HG03571 (cell line): ENCODE measurements at regions not wholly inside any gene's neighbourhood (a gene's known extent, or its start where the extent isn't known, plus 50 kb on each side); places are given as distances from the start of the nearest gene placed in this dataset.
"Not testable (repeated sequence)": the region's sequence is repeated elsewhere in the genome, so short reads cannot be mapped to it uniquely, and the experiment has no call there.

Experiments used
- ATAC-seq: cut with Tn5 transposase; IDR thresholded peaks from one replicate; pipeline ENCODE4 v1.9.1; 2021; ENCODE audit not compliant: unreplicated experiment

DNA sequence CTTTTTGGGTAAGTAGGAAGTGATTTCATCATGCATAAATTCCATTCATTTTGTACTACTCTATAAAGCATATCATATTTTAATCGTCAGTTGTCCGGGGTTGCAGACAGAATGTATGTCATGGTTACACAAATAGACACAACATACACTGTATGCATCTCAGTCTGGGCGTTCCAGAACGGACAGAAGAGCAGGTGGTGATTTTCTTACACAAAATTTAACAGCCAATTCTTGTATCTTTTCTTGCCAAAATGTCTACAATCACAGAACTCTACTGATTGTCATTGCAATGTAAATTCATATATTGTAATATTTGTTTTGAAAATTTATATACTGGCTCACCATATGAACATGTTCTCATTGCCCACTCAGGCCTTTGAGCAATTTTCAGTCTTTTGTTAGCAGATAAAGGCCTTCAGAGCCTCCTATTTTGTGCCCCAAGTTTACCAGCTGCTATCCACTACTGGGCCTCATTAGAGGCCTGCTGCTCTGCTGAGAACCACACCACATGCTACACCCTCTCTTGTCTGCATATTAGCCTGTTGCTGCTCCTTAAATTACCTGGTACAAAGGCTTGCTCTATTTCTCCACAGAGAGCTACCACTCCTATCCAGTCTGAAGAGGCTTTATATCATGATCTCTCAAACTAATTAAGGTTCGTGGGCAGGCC, 61.5 kb downstream of the PRDM13 start:
- no peak for ATAC-seq

DNA sequence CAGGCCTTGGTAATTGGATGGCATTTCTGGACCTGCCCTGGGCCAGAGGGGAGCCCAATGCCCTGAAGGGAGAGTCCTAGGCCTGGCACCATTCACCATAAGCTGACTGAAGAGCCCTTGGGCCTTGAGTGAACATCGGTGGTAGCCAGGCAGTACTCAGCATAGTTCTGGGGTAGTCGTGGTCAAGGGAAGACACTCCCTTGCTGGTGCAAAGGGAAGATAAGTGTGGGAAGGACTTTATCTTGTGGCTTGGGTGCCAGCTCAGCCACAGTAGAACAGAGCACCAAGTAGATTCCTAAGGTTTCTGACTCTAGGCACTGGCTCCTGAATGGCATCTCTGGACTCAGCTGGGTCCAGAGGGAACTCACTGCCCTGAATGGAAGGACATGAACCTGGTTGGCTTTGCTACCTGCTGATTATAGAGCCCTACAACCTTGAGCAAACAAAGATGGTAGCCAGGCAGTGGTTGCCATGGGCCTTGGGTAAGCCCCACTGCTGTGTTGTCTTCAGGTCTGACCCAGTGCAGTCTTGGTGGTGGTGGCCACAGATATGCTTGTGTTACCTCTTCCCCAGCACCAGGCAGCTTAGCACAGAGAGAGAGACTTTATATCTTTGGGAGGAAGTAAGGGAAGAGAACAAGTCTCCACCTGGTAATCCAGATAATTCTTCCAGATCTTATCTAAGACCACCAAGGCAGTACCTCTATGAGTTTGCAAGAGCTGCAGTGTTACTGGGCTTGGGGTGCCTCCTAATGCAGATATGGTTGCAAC, 83.5 kb downstream of the PRDM13 start:
- no peak for ATAC-seq

- ATAC-seq, result not testable (repeated sequence)
Measured at GRCh38 chr6:99702287-99702686, 95.7 kb downstream of the PRDM13 start.

DNA sequence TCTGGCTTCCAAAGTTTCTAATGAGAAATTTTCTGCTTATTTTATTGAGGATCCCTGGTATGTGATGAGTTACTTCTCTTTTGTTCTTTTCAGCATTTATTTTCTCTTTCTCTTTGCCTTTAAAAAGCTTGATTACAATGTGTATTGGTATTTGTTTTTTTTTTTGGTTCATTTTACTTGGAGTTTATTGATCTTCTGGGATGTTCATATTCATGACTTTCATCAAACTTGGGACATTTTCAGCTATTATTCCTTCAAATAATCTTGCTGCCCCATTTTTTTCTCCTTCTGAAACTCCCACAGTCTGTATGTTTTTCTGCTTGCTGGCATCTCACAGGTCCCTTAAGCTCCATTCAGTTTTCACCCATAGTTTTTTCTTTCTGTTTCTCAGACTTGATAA, 102.4 kb downstream of the PRDM13 start:
- no peak for ATAC-seq

- ATAC-seq, result no peak
Measured at GRCh38 chr6:99711302-99711701, 104.7 kb downstream of the PRDM13 start.

DNA sequence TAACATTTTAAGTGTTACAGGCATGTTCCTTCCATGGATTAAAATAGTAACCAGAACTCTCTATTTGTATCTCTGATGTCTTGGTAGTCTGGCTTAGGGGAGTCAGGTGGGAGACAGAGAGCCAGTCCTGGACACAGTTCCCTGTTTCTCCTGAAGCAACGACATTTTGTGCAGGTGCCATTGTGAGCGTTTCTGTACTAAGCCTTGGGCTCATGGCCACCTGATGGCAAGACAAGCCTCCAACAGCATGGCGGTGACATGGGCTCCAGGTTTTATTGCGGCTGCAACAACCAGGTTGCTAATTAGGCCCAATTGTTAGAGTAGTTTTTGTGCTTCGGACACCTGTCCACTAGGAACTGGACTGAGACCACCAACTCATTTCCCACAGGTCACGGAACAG, 105.3 kb downstream of the PRDM13 start:
- ATAC-seq, result no peak

DNA sequence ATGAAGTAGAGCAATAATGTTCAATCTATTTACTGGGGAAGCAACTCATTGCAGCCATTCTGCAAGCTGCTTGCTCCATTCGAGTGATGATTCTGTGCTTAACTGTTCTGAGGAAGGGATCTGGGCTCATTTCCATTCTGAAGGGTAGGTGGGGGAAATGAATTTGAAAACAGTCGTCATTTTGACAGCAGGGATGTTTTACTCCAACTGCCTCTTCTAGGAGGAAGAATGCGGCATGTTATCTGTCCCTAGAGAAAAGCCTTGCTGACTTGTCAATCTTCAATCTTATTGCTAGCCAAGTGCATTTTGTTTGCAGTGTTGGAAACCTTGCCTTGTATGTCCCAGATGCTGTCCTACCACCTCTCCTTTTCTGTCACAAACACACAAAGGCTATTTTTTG, 105.9 kb downstream of the PRDM13 start:
- no peak for ATAC-seq

DNA sequence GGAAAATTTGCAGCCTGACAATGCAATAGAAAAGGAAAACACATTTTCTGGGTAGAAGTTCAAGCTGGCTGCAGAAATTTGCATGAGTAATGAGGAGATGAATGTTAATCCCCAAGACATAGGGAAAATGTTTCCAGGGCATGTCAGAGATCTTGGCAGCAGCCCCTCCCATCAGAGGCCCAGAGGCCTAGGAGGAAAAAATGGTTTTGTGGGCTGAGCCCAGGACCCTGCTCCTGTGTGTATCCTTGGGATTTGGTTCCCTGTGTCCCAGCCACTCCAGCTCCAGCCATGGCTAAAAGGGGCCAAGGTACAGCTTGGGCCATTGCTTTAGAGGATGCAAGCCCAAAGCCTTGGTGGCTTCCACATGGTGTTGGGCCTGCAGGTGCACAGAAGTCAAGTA, 115.4 kb downstream of the PRDM13 start:
- ATAC-seq, result not testable (repeated sequence)

GRCh38 chr6:99730237-99730636, 123.6 kb downstream of the PRDM13 start:
- ATAC-seq, result not testable (repeated sequence)

- no peak for ATAC-seq
Measured at GRCh38 chr6:99736302-99736701, 129.7 kb downstream of the PRDM13 start.

DNA sequence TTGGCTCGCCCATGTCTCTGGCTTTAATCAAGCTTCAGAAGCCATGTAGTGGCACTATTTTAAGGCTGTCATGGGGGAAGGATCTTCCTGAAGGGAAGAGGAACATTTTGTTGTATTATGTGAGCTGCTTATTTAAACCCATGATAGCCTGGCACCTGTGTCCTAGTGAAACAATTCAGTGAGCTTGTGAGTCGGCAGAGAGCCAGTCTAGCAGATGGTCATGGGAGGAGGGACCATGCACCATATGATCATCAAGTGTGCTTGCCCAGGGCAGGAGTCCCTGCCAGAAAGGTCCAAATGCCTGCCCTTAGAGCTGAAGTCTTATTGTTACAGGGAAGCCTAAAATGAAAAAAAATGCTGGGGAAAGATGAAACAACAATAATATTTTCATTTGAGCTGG, 132.9 kb downstream of the PRDM13 start:
- no peak for ATAC-seq

GRCh38 chr6:99741092-99741491, 134.5 kb downstream of the PRDM13 start:
- ATAC-seq, result no peak

DNA sequence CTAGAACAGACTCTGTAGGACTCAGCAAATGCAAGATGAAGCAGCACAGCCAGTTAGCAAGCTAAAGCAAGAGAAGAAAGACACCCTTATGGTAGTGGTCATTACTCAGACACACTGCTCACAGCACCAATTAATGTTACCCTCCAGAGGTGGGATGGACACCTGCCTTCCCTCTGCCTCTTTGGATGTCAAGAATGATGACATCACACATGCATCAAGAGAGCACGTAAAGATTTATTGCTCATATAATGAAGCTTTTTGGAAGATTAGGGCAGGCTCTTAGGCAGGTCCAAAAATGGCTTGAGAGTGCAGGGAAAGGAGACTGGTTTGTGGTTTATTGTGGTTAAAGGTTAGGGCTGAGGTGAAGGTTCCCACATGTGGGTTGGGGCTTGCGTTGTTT, 137.0 kb downstream of the PRDM13 start:
- no peak for ATAC-seq

- no peak for ATAC-seq
Measured at GRCh38 chr6:99745651-99746050, 139.0 kb downstream of the PRDM13 start.

- peak; percentile 95 for ATAC-seq
Measured at GRCh38 chr6:99746261-99746895, 139.7 kb downstream of the PRDM13 start.

DNA sequence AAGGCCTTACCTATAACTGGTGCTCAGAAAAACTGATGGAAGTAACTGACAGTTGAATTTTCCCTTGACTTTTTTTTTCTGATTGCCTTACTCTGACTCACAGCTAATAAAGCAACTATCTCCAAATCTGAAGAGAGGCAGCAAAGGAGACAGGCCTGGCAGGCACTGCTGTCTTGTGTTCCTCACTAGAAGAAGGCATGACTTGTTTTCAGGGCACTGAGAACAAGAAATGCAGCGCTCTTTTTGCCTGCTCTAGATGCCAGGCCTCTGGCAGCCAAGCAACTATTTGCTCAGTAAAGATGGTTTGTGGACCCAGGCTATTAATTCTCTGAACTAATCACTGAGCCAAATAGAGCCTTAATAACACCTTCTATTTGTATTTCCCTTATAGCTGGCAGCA, 155.1 kb downstream of the PRDM13 start:
- no peak for ATAC-seq

GRCh38 chr6:99768166-99768565, 161.5 kb downstream of the PRDM13 start:
- ATAC-seq, result no peak

DNA sequence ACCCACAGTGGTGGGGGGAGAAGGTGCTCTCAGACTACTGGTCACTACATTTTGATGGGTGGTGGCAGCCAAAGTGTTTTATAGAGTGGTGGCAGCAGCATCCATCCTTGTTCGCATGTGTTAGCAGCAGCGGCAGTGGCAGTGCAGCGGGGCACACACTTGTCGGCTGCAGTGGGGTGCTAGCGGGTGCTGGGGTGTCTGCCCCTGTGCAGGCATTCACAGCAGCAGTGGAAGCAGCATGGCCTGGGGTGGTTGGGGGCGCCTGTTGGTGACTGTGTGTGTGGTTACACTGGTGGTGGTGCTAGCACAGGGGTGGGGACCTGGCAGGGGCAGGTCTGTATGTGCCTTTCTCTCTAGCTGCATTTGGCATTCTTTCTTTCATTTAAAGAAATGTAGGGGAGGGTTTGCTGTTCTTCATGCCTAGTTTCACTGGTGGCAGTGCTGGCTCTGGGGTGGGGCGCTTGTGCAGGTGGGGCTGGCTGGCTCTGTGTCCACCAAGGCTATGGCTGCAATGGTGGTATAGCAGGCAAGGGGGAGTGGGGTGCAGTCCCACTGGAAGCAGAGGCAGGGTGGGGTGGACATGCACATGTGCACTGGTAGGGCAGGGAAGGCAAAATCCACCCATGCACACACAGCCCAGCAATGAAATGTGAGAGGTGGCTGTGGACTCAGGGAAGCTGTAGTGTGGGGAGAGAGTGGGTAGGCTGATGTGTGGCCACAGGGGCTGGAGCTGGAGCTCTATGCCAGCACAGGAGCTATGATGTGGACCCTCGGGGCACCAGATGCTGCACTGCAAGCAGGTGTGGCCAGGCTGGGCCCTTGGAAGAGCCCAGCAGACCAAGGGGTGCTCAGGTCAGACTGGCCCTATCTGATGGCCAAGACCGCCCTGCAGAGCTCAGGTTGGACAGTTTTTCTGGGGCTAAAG, 173.3 kb downstream of the PRDM13 start:
- no peak for ATAC-seq

- ATAC-seq, result no peak
Measured at GRCh38 chr6:99780556-99780885, 173.9 kb downstream of the PRDM13 start.

GRCh38 chr6:99789767-99790166, 183.1 kb downstream of the PRDM13 start:
- ATAC-seq, result no peak

GRCh38 chr6:99790679-99791078, 184.0 kb downstream of the PRDM13 start:
- ATAC-seq, result no peak
